ENCODE measurements at regions not wholly inside any gene's neighbourhood (a gene's known extent, or its start where the extent isn't known, plus 50 kb on each side); places are given as distances from the start of the nearest gene placed in this dataset.

DNA sequence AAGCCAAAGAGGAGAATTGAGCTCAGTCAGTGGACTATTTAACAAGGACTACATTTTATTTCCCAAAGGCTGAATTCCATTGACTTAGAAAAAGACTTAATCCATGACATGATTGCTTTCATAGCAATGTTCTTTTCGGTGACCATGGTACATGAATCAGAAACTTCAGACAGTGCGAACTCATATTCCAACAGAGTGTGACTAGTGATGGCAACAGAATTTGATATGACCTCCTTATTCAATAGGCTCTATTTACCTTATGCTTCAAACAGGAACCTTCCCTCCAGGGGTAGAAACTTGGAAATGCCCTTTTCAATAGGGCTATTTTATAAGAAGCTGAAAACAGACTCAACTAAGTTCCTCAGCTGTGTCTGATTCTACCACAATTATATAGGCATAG, 191.9 kb downstream of the RND3 start:
- H3K27me3 ChIP-seq (ENCODE audit: control insufficient read depth in 2 of 2, insufficient read depth in 2 of 2, low read length in 2 of 2) = no peaks in the 10 kb centered on the region
- peaks cover 17% of the 10 kb centered on the region for H3K4me1 ChIP-seq (ENCODE audit: control insufficient read depth, extremely low read depth, insufficient read depth, low read length)
- H3K9me3 ChIP-seq (replicated peaks; ENCODE audit: control insufficient read depth, insufficient read depth, low read length) = no peaks in the 10 kb centered on the region
- ChIA-PET CTCF (interaction anchor here (0.6 to 1.6 kb wide), 3 partner anchors 8 to 15 kb away, joined by 3 to 4 read pairs (median 4); no protein-coding TSS in a partner anchor), POLR2A (no interaction called here)
- dilution Hi-C loops (cut with MboI; ENCODE audit: extremely low pct_ligation_motif_present, low sequenced_read_pairs) = no loop called here
- no peak overlapping the region for H3K4me2 ChIP-seq (ENCODE audit: insufficient read depth, low read length)
- no peak overlapping the region for H2AFZ ChIP-seq (ENCODE audit: low read depth, low read length)
- no peaks in the 10 kb centered on the region for H3K9me1 ChIP-seq (replicated peaks; ENCODE audit: control insufficient read depth, extremely low read depth, insufficient read depth, low read length)
- no peak for FAIRE-seq
- no peaks in the 10 kb centered on the region for H3K36me3 ChIP-seq (ENCODE audit: control insufficient read depth in 2 of 2, extremely low read depth in 1 of 2, insufficient read depth in 2 of 2, low read length in 2 of 2)
- no peaks in the 10 kb centered on the region for H4K20me1 ChIP-seq (replicated peaks; ENCODE audit: control insufficient read depth, extremely low read depth, insufficient read depth, low read length)
- H3K4me3 ChIP-seq (replicated peaks in 1 of 3; ENCODE audit: insufficient read depth in 1 of 3, low read depth in 1 of 3, low read length in 3 of 3) = no peak overlapping the region
- H3K79me2 ChIP-seq (ENCODE audit: control insufficient read depth, insufficient read depth, low read length) = no peaks in the 10 kb centered on the region
- H3K27ac ChIP-seq (ENCODE audit: insufficient read depth, low read depth, low read length) = no peak overlapping the region
- BruUV-seq (replicated peaks) = no TSS peak
- intact Hi-C loops (cut with micrococcal nuclease) = loop anchor here (5.0 kb wide), 2 partner anchors 167 to 192 kb away; partner anchors contain the start of gene RND3
- DNase-seq (ENCODE audit: low read depth, low spot score) = no peak
- no peak overlapping the region for H3K9ac ChIP-seq (replicated peaks; ENCODE audit: extremely low read depth, insufficient read depth, low read length)
- TF ChIP-seq POLR2AphosphoS5 (IDR thresholded peaks at IDR 0.05; ENCODE audit: insufficient read depth, low read depth, low read length) = no peak
- no peak for TF ChIP-seq FOS (IDR thresholded peaks at IDR 0.05; ENCODE audit: borderline replicate concordance, insufficient read depth, low read length)
- TF ChIP-seq GATA2 (IDR thresholded peaks at IDR 0.05; ENCODE audit: insufficient read depth, insufficient read length, low read depth, low read length) = no peak
- TF ChIP-seq, protein P1, sequence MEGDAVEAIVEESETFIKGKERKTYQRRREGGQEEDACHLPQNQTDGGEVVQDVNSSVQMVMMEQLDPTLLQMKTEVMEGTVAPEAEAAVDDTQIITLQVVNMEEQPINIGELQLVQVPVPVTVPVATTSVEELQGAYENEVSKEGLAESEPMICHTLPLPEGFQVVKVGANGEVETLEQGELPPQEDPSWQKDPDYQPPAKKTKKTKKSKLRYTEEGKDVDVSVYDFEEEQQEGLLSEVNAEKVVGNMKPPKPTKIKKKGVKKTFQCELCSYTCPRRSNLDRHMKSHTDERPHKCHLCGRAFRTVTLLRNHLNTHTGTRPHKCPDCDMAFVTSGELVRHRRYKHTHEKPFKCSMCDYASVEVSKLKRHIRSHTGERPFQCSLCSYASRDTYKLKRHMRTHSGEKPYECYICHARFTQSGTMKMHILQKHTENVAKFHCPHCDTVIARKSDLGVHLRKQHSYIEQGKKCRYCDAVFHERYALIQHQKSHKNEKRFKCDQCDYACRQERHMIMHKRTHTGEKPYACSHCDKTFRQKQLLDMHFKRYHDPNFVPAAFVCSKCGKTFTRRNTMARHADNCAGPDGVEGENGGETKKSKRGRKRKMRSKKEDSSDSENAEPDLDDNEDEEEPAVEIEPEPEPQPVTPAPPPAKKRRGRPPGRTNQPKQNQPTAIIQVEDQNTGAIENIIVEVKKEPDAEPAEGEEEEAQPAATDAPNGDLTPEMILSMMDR (IDR thresholded peaks at IDR 0.05; ENCODE audit: extremely low read depth in 1 of 2, insufficient read depth in 1 of 2, low read depth in 1 of 2, low read length in 2 of 2) = no peak
- TF ChIP-seq, protein P2, sequence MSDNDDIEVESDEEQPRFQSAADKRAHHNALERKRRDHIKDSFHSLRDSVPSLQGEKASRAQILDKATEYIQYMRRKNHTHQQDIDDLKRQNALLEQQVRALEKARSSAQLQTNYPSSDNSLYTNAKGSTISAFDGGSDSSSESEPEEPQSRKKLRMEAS (IDR thresholded peaks at IDR 0.05; ENCODE audit: insufficient read depth, insufficient read length) = no peak
- TF ChIP-seq EZH2 (IDR thresholded peaks at IDR 0.05; ENCODE audit: borderline replicate concordance, low read depth, low read length, severe bottlenecking) = no peak
- no peak for TF ChIP-seq MYC (IDR thresholded peaks at IDR 0.05; ENCODE audit: low read depth, low read length)
- TF ChIP-seq JUN (IDR thresholded peaks at IDR 0.05; ENCODE audit: borderline replicate concordance, insufficient read depth, insufficient read length, low read depth) = no peak
- TF ChIP-seq POLR2A (IDR thresholded peaks at IDR 0.05; ENCODE audit: low read depth, low read length) = no peak
